MCF 10A (cell line): ENCODE measurements at regions not wholly inside any gene's neighbourhood (a gene's known extent, or its start where the extent isn't known, plus 50 kb on each side); places are given as distances from the start of the nearest gene placed in this dataset.

Experiments
- BruUV-seq: library from RNA; stranded (reverse); fragments of 400-500 nt; replicated peaks from 2 replicates; lab custom pipeline; 2021; lab: Mats Ljungman, UMichigan
- CTCF ChIA-PET: fragments of 300-600 bp; sonication (Branson Sonifier 250); formaldehyde crosslinking; extraction: SDS; loops from one replicate; lab custom pipeline; 2021; ENCODE audit warnings: antibody characterized with exemption, inconsistent platforms; lab: Yijun Ruan, JAX
- POLR2A ChIA-PET: fragments of 300-600, 350-650 bp; sonication (Branson Sonifier 250); formaldehyde crosslinking; extraction: SDS; loops from one replicate; lab custom pipeline; 2020; ENCODE audit warnings: antibody characterized with exemption, inconsistent platforms; lab: Yijun Ruan, JAX
- DNase-seq: peaks from one replicate; pipeline ENCODE4 v3.0.0-alpha.2; 2018; ENCODE audit not compliant: unreplicated experiment
- H3K27ac Mint-ChIP-seq: one replicate; pipeline ENCODE4 v1.8.0; 2022; ENCODE audit warnings: mild to moderate bottlenecking, low read depth, mixed read lengths; ENCODE audit not compliant: unreplicated experiment
- H3K27me3 Mint-ChIP-seq: one replicate; pipeline ENCODE4 v1.8.0; 2022; ENCODE audit warnings: mixed read lengths; ENCODE audit not compliant: insufficient read depth, unreplicated experiment
- H3K36me3 Mint-ChIP-seq: one replicate; pipeline ENCODE4 v1.8.0; 2022; ENCODE audit warnings: mild to moderate bottlenecking, moderate library complexity, mixed read lengths; ENCODE audit not compliant: insufficient read depth, unreplicated experiment
- H3K4me1 Mint-ChIP-seq: one replicate; pipeline ENCODE4 v1.8.0; 2022; ENCODE audit warnings: mixed read lengths; ENCODE audit not compliant: insufficient read depth, unreplicated experiment
- H3K4me3 Mint-ChIP-seq: one replicate; pipeline ENCODE4 v1.8.0; 2022; ENCODE audit warnings: mild to moderate bottlenecking, moderate library complexity, mixed read lengths; ENCODE audit not compliant: unreplicated experiment
- H3K9me3 Mint-ChIP-seq: one replicate; pipeline ENCODE4 v1.8.0; 2022; ENCODE audit warnings: mixed read lengths; ENCODE audit not compliant: unreplicated experiment
- CTCF ChIP-seq: fragments of 200-600 bp; IDR thresholded peaks from one replicate; pipeline ENCODE4 v1.8.0; 2022; ENCODE audit warnings: antibody characterized with exemption, mild to moderate bottlenecking; ENCODE audit not compliant: unreplicated experiment
- intact Hi-C: fragments of 100-400 bp; cut with micrococcal nuclease; formaldehyde crosslinking; loops from 2 replicates; pipeline ENCODE4 v1.14.1; 2022

- intact Hi-C loops = no loop called here
- Mint-ChIP-seq H3K27ac (no peak overlapping the region), H3K4me3 (no peak overlapping the region)
Measured at GRCh38 chr5:170176916-170177315, 55.9 kb upstream of the C5orf58 start.

GRCh38 chr5:170178814-170179213 is 54.0 kb upstream of the C5orf58 start:
- Mint-ChIP-seq H3K36me3 (no peaks in the 10 kb centered on the region), H3K4me1 (no peaks in the 10 kb centered on the region), H3K4me3 (no peak overlapping the region), H3K27ac (no peak overlapping the region), H3K27me3 (no peaks in the 10 kb centered on the region), H3K9me3 (no peaks in the 10 kb centered on the region)
- CTCF ChIA-PET = interaction anchor here (0.6 to 29.7 kb wide), 10 partner anchors 16 to 477 kb away, joined by 3 to 633 read pairs (median 4); partner anchors contain the start of genes FOXI1 and INSYN2B
- TF ChIP-seq CTCF = no peak
- intact Hi-C loops = no loop called here
- DNase-seq = no peak
- POLR2A ChIA-PET = interaction anchor here (0.7 to 1.5 kb wide), 2 partner anchors 78 to 1414 kb away, joined by 3 read pairs; no protein-coding TSS in a partner anchor
- no TSS peak for BruUV-seq

More at GRCh38 chr5:170176916-170177315, 55.9 kb upstream of the C5orf58 start:
- TF ChIP-seq CTCF = no peak
- Mint-ChIP-seq H3K36me3 (no peaks in the 10 kb centered on the region), H3K4me1 (peaks cover 7% of the 10 kb centered on the region), H3K9me3 (no peaks in the 10 kb centered on the region), H3K27me3 (no peaks in the 10 kb centered on the region)
- POLR2A ChIA-PET = no interaction called here
- no peak for DNase-seq
- no TSS peak for BruUV-seq
- CTCF ChIA-PET = interaction anchor here (29.7 kb wide), 1 partner anchor 78 kb away, joined by 633 read pairs; the partner anchor contains the start of gene FOXI1

- H3K27ac Mint-ChIP-seq = no peak overlapping the region
- no peaks in the 10 kb centered on the region for H3K36me3 Mint-ChIP-seq
- H3K9me3 Mint-ChIP-seq = no peaks in the 10 kb centered on the region
- peak; percentile 28 for DNase-seq
- CTCF ChIA-PET = interaction anchor here (0.7 to 29.7 kb wide), 9 partner anchors 15 to 616 kb away, joined by 3 to 633 read pairs (median 5); partner anchors contain the start of gene FOXI1
- H3K4me1 Mint-ChIP-seq = no peaks in the 10 kb centered on the region
- TF ChIP-seq CTCF = no peak
- POLR2A ChIA-PET = interaction anchor here (1.0 to 1.5 kb wide), 2 partner anchors 79 to 132 kb away, joined by 3 read pairs; no protein-coding TSS in a partner anchor
- H3K4me3 Mint-ChIP-seq = no peak overlapping the region
- intact Hi-C loops = loop anchor here (5.0 kb wide), 1 partner anchor 38 kb away; no protein-coding TSS in a partner anchor
- no peaks in the 10 kb centered on the region for H3K27me3 Mint-ChIP-seq
- BruUV-seq = no TSS peak
Measured at GRCh38 chr5:170179626-170180025, 53.2 kb upstream of the C5orf58 start.

- H3K27me3 Mint-ChIP-seq = no peaks in the 10 kb centered on the region
- no peak overlapping the region for H3K27ac Mint-ChIP-seq
- intact Hi-C loops = loop anchor here (5.0 kb wide), 1 partner anchor 35 kb away; no protein-coding TSS in a partner anchor
- ChIA-PET POLR2A (no interaction called here), CTCF (interaction anchor here (0.6 to 29.7 kb wide), 17 partner anchors 7 to 480 kb away, joined by 3 to 633 read pairs (median 5); partner anchors contain the start of gene FOXI1)
- no TSS peak for BruUV-seq
- H3K36me3 Mint-ChIP-seq = no peaks in the 10 kb centered on the region
- no peak overlapping the region for H3K4me3 Mint-ChIP-seq
- TF ChIP-seq CTCF = no peak
- no peak for DNase-seq
- H3K4me1 Mint-ChIP-seq = no peaks in the 10 kb centered on the region
- no peaks in the 10 kb centered on the region for H3K9me3 Mint-ChIP-seq
Measured at GRCh38 chr5:170181902-170182301, 50.9 kb upstream of the C5orf58 start.
